ENCODE measurements at regions not wholly inside any gene's neighbourhood (a gene's known extent, or its start where the extent isn't known, plus 50 kb on each side); places are given as distances from the start of the nearest gene placed in this dataset.

- DNase-seq (ENCODE audit: low spot score), result no peak
- FAIRE-seq, result no peak
These were observed 52.8 kb upstream of the LYPLAL1 start for GRCh38 chr1:219120624-219121544.

GRCh38 chr1:219121679-219122078 lies 52.0 kb upstream of the LYPLAL1 start:
- no peak for FAIRE-seq
- no peak for DNase-seq (ENCODE audit: low spot score)

- FAIRE-seq (no peak), DNase-seq (ENCODE audit: low spot score) (no peak)
These were observed 50.6 kb upstream of the LYPLAL1 start for GRCh38 chr1:219123036-219123435.
